ENCODE measurements at regions not wholly inside any gene's neighbourhood (a gene's known extent, or its start where the extent isn't known, plus 50 kb on each side); places are given as distances from the start of the nearest gene placed in this dataset.

DNA sequence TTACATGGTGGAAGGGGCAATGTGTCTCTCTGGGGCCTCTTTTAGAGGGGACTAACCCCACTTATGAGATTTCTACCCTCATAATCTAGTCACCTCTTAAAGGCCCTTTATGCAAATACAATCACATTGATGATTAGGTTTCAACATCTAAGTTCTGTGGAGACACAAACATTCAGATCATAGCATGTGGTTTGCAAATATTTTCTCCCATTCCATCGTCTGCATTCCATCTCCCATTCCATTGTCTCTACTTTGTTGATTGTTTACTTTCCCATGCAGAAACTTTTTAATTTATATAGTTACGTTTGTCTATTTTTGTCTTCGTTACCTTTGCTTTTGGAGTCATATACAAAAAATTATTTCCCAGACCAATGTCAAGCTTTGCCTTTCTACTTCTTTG is 927.5 kb upstream of the INTU start:
- no peaks in the 10 kb centered on the region for H3K4me1 ChIP-seq (ENCODE audit: control insufficient read depth, insufficient read depth, low read length)
- ChIA-PET SMC1A (ENCODE audit: uncharacterized antibody, unreplicated experiment) (interaction anchor here (0.7 kb wide), 1 partner anchor 17 kb away, joined by 3 read pairs; no protein-coding TSS in a partner anchor), CTCF (no interaction called here), RAD21 (ENCODE audit: unreplicated experiment) (no interaction called here), POLR2A (no interaction called here)
- intact Hi-C loops (cut with micrococcal nuclease; ENCODE audit: unreplicated experiment) = no loop called here
- no peak overlapping the region for H3K4me3 ChIP-seq
- H3K4me2 ChIP-seq (ENCODE audit: control insufficient read depth, insufficient read depth) = no peak overlapping the region
- H3K9me3 ChIP-seq (replicated peaks; ENCODE audit: control insufficient read depth, insufficient read depth, low read length) = no peaks in the 10 kb centered on the region
- WGBS (ENCODE audit: insufficient coverage, insufficient replicate concordance, low lambda C conversion rate, missing lambda C conversion rate) = 0% methylated on average over 3 of the region's 3 CpGs
- H2AFZ ChIP-seq (ENCODE audit: control insufficient read depth, low read depth, low read length) = no peak overlapping the region
- FAIRE-seq (no peak), DNase-seq (ENCODE audit: low read depth, low spot score) (no peak), ATAC-seq (no peak)
- in situ Hi-C loops (cut with MboI) = no loop called here
- BruUV-seq (replicated peaks) = no TSS peak
- no peak overlapping the region for H3K9ac ChIP-seq (ENCODE audit: control insufficient read depth, insufficient read depth, low read length)
- H4K20me1 ChIP-seq (ENCODE audit: control insufficient read depth, insufficient read depth) = no peaks in the 10 kb centered on the region
- no peaks in the 10 kb centered on the region for H3K36me3 ChIP-seq (ENCODE audit: control insufficient read depth in 2 of 2, insufficient read depth in 2 of 2, low read length in 1 of 2)
- H3K27me3 ChIP-seq (replicated peaks in 1 of 2; ENCODE audit: control insufficient read depth in 2 of 2, insufficient read depth in 2 of 2, low read length in 1 of 2) = no peaks in the 10 kb centered on the region
- no peaks in the 10 kb centered on the region for H3K79me2 ChIP-seq (ENCODE audit: control insufficient read depth, insufficient read depth, low read length)
- H3K27ac ChIP-seq (ENCODE audit: control insufficient read depth, insufficient read depth) = no peak overlapping the region
- TF ChIP-seq, protein P1, sequence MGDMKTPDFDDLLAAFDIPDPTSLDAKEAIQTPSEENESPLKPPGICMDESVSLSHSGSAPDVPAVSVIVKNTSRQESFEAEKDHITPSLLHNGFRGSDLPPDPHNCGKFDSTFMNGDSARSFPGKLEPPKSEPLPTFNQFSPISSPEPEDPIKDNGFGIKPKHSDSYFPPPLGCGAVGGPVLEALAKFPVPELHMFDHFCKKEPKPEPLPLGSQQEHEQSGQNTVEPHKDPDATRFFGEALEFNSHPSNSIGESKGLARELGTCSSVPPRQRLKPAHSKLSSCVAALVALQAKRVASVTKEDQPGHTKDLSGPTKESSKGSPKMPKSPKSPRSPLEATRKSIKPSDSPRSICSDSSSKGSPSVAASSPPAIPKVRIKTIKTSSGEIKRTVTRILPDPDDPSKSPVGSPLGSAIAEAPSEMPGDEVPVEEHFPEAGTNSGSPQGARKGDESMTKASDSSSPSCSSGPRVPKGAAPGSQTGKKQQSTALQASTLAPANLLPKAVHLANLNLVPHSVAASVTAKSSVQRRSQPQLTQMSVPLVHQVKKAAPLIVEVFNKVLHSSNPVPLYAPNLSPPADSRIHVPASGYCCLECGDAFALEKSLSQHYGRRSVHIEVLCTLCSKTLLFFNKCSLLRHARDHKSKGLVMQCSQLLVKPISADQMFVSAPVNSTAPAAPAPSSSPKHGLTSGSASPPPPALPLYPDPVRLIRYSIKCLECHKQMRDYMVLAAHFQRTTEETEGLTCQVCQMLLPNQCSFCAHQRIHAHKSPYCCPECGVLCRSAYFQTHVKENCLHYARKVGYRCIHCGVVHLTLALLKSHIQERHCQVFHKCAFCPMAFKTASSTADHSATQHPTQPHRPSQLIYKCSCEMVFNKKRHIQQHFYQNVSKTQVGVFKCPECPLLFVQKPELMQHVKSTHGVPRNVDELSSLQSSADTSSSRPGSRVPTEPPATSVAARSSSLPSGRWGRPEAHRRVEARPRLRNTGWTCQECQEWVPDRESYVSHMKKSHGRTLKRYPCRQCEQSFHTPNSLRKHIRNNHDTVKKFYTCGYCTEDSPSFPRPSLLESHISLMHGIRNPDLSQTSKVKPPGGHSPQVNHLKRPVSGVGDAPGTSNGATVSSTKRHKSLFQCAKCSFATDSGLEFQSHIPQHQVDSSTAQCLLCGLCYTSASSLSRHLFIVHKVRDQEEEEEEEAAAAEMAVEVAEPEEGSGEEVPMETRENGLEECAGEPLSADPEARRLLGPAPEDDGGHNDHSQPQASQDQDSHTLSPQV (IDR thresholded peaks at IDR 0.05) = no peak
- TF ChIP-seq RUNX3 (IDR thresholded peaks at IDR 0.05; ENCODE audit: low read length) = no peak
- TF ChIP-seq, protein P2, sequence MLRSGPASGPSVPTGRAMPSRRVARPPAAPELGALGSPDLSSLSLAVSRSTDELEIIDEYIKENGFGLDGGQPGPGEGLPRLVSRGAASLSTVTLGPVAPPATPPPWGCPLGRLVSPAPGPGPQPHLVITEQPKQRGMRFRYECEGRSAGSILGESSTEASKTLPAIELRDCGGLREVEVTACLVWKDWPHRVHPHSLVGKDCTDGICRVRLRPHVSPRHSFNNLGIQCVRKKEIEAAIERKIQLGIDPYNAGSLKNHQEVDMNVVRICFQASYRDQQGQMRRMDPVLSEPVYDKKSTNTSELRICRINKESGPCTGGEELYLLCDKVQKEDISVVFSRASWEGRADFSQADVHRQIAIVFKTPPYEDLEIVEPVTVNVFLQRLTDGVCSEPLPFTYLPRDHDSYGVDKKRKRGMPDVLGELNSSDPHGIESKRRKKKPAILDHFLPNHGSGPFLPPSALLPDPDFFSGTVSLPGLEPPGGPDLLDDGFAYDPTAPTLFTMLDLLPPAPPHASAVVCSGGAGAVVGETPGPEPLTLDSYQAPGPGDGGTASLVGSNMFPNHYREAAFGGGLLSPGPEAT (IDR thresholded peaks at IDR 0.05; ENCODE audit: low read depth) = no peak
- TF ChIP-seq JUNB (IDR thresholded peaks at IDR 0.05) = no peak
- no peak for TF ChIP-seq ZBED1 (IDR thresholded peaks at IDR 0.05; ENCODE audit: borderline replicate concordance)
- no peak for TF ChIP-seq EED (IDR thresholded peaks at IDR 0.05; ENCODE audit: low read depth)
- TF ChIP-seq, protein P3, sequence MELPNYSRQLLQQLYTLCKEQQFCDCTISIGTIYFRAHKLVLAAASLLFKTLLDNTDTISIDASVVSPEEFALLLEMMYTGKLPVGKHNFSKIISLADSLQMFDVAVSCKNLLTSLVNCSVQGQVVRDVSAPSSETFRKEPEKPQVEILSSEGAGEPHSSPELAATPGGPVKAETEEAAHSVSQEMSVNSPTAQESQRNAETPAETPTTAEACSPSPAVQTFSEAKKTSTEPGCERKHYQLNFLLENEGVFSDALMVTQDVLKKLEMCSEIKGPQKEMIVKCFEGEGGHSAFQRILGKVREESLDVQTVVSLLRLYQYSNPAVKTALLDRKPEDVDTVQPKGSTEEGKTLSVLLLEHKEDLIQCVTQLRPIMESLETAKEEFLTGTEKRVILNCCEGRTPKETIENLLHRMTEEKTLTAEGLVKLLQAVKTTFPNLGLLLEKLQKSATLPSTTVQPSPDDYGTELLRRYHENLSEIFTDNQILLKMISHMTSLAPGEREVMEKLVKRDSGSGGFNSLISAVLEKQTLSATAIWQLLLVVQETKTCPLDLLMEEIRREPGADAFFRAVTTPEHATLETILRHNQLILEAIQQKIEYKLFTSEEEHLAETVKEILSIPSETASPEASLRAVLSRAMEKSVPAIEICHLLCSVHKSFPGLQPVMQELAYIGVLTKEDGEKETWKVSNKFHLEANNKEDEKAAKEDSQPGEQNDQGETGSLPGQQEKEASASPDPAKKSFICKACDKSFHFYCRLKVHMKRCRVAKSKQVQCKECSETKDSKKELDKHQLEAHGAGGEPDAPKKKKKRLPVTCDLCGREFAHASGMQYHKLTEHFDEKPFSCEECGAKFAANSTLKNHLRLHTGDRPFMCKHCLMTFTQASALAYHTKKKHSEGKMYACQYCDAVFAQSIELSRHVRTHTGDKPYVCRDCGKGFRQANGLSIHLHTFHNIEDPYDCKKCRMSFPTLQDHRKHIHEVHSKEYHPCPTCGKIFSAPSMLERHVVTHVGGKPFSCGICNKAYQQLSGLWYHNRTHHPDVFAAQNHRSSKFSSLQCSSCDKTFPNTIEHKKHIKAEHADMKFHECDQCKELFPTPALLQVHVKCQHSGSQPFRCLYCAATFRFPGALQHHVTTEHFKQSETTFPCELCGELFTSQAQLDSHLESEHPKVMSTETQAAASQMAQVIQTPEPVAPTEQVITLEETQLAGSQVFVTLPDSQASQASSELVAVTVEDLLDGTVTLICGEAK (IDR thresholded peaks at IDR 0.05; ENCODE audit: borderline replicate concordance) = no peak
- TF ChIP-seq, protein P4, sequence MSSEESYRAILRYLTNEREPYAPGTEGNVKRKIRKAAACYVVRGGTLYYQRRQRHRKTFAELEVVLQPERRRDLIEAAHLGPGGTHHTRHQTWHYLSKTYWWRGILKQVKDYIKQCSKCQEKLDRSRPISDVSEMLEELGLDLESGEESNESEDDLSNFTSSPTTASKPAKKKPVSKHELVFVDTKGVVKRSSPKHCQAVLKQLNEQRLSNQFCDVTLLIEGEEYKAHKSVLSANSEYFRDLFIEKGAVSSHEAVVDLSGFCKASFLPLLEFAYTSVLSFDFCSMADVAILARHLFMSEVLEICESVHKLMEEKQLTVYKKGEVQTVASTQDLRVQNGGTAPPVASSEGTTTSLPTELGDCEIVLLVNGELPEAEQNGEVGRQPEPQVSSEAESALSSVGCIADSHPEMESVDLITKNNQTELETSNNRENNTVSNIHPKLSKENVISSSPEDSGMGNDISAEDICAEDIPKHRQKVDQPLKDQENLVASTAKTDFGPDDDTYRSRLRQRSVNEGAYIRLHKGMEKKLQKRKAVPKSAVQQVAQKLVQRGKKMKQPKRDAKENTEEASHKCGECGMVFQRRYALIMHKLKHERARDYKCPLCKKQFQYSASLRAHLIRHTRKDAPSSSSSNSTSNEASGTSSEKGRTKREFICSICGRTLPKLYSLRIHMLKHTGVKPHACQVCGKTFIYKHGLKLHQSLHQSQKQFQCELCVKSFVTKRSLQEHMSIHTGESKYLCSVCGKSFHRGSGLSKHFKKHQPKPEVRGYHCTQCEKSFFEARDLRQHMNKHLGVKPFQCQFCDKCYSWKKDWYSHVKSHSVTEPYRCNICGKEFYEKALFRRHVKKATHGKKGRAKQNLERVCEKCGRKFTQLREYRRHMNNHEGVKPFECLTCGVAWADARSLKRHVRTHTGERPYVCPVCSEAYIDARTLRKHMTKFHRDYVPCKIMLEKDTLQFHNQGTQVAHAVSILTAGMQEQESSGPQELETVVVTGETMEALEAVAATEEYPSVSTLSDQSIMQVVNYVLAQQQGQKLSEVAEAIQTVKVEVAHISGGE (CRISPR knock-in tag; IDR thresholded peaks at IDR 0.05) = no peak
- no peak for TF ChIP-seq ATF7 (IDR thresholded peaks at IDR 0.05; ENCODE audit: low read depth)
- no peak for TF ChIP-seq POLR2A (IDR thresholded peaks at IDR 0.05; ENCODE audit: low read depth, low read length)
- TF ChIP-seq, protein P5, sequence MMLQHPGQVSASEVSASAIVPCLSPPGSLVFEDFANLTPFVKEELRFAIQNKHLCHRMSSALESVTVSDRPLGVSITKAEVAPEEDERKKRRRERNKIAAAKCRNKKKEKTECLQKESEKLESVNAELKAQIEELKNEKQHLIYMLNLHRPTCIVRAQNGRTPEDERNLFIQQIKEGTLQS (IDR thresholded peaks at IDR 0.05; ENCODE audit: borderline replicate concordance, extremely low read depth, low read depth, low read length) = no peak
- no peak for TF ChIP-seq SRF (IDR thresholded peaks at IDR 0.05; ENCODE audit: low read depth in 2 of 2, low read length in 2 of 2)
